H9 (cell line): ENCODE measurements at regions not wholly inside any gene's neighbourhood (a gene's known extent, or its start where the extent isn't known, plus 50 kb on each side); places are given as distances from the start of the nearest gene placed in this dataset.

Experiments
- DNase-seq: peaks from one replicate; pipeline ENCODE4 v3.0.0-alpha.2; 2017
- H2AFZ ChIP-seq: one replicate; pipeline ENCODE4 v1.6.1; 2013; ENCODE audit warnings: mild to moderate bottlenecking, low read length, control low read depth, moderate library complexity
- H2AK5ac ChIP-seq: 2 replicates; pipeline ENCODE4 v1.6.1; 2013; ENCODE audit warnings: low read length, control low read depth, mixed read lengths; ENCODE audit not compliant: insufficient read length
- H2BK120ac ChIP-seq: one replicate; pipeline ENCODE4 v1.6.1; 2013; ENCODE audit warnings: low read depth, mild to moderate bottlenecking, low read length, control low read depth, inconsistent platforms; ENCODE audit not compliant: poor library complexity, severe bottlenecking
- H2BK12ac ChIP-seq: 2 replicates; pipeline ENCODE4 v1.6.1; 2013; ENCODE audit warnings: low read length, control low read depth, mixed read lengths, low read depth; ENCODE audit not compliant: insufficient read length
- H2BK15ac ChIP-seq: 2 replicates; pipeline ENCODE4 v1.6.1; 2013; ENCODE audit warnings: low read depth, low read length, control low read depth
- H2BK20ac ChIP-seq: one replicate; pipeline ENCODE4 v1.6.1; 2013; ENCODE audit warnings: low read depth, mild to moderate bottlenecking, low read length, control low read depth, inconsistent platforms; ENCODE audit not compliant: poor library complexity, severe bottlenecking
- H2BK5ac ChIP-seq: 2 replicates; pipeline ENCODE4 v1.6.1; 2013; ENCODE audit warnings: low read length, control low read depth, mixed read lengths; ENCODE audit not compliant: insufficient read length
- H3K14ac ChIP-seq: 2 replicates; pipeline ENCODE4 v1.6.1; 2013; ENCODE audit warnings: low read length, control low read depth; ENCODE audit not compliant: insufficient read depth
- H3K18ac ChIP-seq: 2 replicates; pipeline ENCODE4 v1.6.1; 2013; ENCODE audit warnings: low read depth, mild to moderate bottlenecking, mixed read lengths, low read length, control low read depth; ENCODE audit not compliant: insufficient read length
- H3K23ac ChIP-seq: 2 replicates; pipeline ENCODE4 v1.6.1; 2013; ENCODE audit warnings: low read length, control low read depth, mixed read lengths, low read depth; ENCODE audit not compliant: insufficient read length
- H3K23me2 ChIP-seq: 2 replicates; pipeline ENCODE4 v1.6.1; 2013; ENCODE audit warnings: low read depth, mild to moderate bottlenecking, mixed read lengths, low read length, control low read depth; ENCODE audit not compliant: insufficient read length, poor library complexity, severe bottlenecking
- H3K27ac ChIP-seq: 2 replicates; pipeline ENCODE4 v1.5.1; 2013; ENCODE audit warnings: low read length, control low read depth, mixed read lengths, low read depth; ENCODE audit not compliant: insufficient read length
- H3K27me3 ChIP-seq: 2 replicates; pipeline ENCODE4 v1.6.1; 2013; ENCODE audit warnings: low read length, control low read depth, inconsistent platforms; ENCODE audit not compliant: insufficient read depth
- H3K4ac ChIP-seq: 2 replicates; pipeline ENCODE4 v1.6.1; 2013; ENCODE audit warnings: low read depth, mild to moderate bottlenecking, control low read depth, inconsistent platforms, low read length, moderate library complexity
- H3K4me1 ChIP-seq: 2 replicates; pipeline ENCODE4 v1.6.1; 2013; ENCODE audit warnings: low read length, control low read depth, inconsistent platforms; ENCODE audit not compliant: insufficient read depth
- H3K4me2 ChIP-seq: 2 replicates; pipeline ENCODE4 v1.6.1; 2013; ENCODE audit warnings: low read length, control low read depth, mixed read lengths; ENCODE audit not compliant: insufficient read length, insufficient read depth
- H3K56ac ChIP-seq: 2 replicates; pipeline ENCODE4 v1.6.1; 2013; ENCODE audit warnings: low read depth, mild to moderate bottlenecking, mixed read lengths, low read length, control low read depth; ENCODE audit not compliant: insufficient read length
- H3K79me1 ChIP-seq: 2 replicates; pipeline ENCODE4 v1.6.1; 2013; ENCODE audit warnings: low read depth, mild to moderate bottlenecking, moderate library complexity, low read length, control low read depth, inconsistent platforms; ENCODE audit not compliant: insufficient read depth, poor library complexity, severe bottlenecking
- H3K79me2 ChIP-seq: 2 replicates; pipeline ENCODE4 v1.6.1; 2013; ENCODE audit warnings: low read length, control low read depth, inconsistent platforms; ENCODE audit not compliant: insufficient read depth
- H3K9ac ChIP-seq: 2 replicates; pipeline ENCODE4 v1.6.1; 2013; ENCODE audit warnings: low read length, control low read depth, mixed read lengths; ENCODE audit not compliant: insufficient read length; ENCODE audit errors: extremely low read depth
- H3K9me3 ChIP-seq: one replicate; pipeline ENCODE4 v1.6.1; 2013; ENCODE audit warnings: low read depth, low read length, inconsistent platforms; ENCODE audit not compliant: control insufficient read depth
- H3T11ph ChIP-seq: one replicate; pipeline ENCODE4 v1.6.1; 2013; ENCODE audit warnings: mild to moderate bottlenecking, low read length, control low read depth, inconsistent platforms
- H4K20me1 ChIP-seq: one replicate; pipeline ENCODE4 v1.6.1; 2013; ENCODE audit not compliant: control insufficient read depth, insufficient read length, insufficient read depth
- H4K5ac ChIP-seq: 2 replicates; pipeline ENCODE4 v1.6.1; 2013; ENCODE audit warnings: low read depth, mild to moderate bottlenecking, mixed read lengths, low read length, control low read depth; ENCODE audit not compliant: insufficient read length
- H4K8ac ChIP-seq: replicated peaks from 2 replicates; pipeline ENCODE4 v1.6.1; 2013; ENCODE audit warnings: low read length, control low read depth, mixed read lengths, low read depth; ENCODE audit not compliant: insufficient read length
- H4K91ac ChIP-seq: 2 replicates; pipeline ENCODE4 v1.6.1; 2013; ENCODE audit warnings: low read depth, mild to moderate bottlenecking, moderate library complexity, mixed read lengths, low read length, control low read depth; ENCODE audit not compliant: insufficient read length
- H3K27ac Mint-ChIP-seq, 3 experiments: 2 replicates in 2 of 3; 3 replicates in 1 of 3; pipeline ENCODE4 v1.8.0; 2020 to 2021; ENCODE audit warnings: mixed read lengths in 3 of 3, mild to moderate bottlenecking in 1 of 3, moderate library complexity in 1 of 3
- H3K27me3 Mint-ChIP-seq: 2 replicates; pipeline ENCODE4 v1.8.0; 2021; ENCODE audit warnings: low read depth, mild to moderate bottlenecking, moderate library complexity, mixed read lengths
- H3K36me3 Mint-ChIP-seq, 3 experiments: 2 replicates in 2 of 3; 3 replicates in 1 of 3; pipeline ENCODE4 v1.8.0; 2020 to 2021; ENCODE audit warnings: low read depth in 3 of 3, mixed read lengths in 3 of 3; ENCODE audit not compliant: insufficient read depth in 1 of 3
- H3K4me1 Mint-ChIP-seq, 2 experiments: 2 replicates each; pipeline ENCODE4 v1.8.0; 2020; ENCODE audit warnings: mixed read lengths in 2 of 2
- H3K4me3 Mint-ChIP-seq, 2 experiments: 2 replicates in 1 of 2; 3 replicates in 1 of 2; pipeline ENCODE4 v1.8.0; 2020 to 2021; ENCODE audit warnings: mild to moderate bottlenecking in 2 of 2, mixed read lengths in 2 of 2, moderate library complexity in 1 of 2
- H3K9me3 Mint-ChIP-seq, 2 experiments: 2 replicates in 1 of 2; 3 replicates in 1 of 2; pipeline ENCODE4 v1.8.0; 2020; ENCODE audit warnings: mild to moderate bottlenecking in 2 of 2, mixed read lengths in 2 of 2, moderate library complexity in 1 of 2
- WGBS: extraction: QIAGEN DNeasy Blood & Tissue Kit; methylation state at CpG from one replicate; pipeline ENCODE4 v1.1.7; 2013; ENCODE audit warnings: missing lambda C conversion rate, low lambda C conversion rate, mixed read lengths; ENCODE audit not compliant: insufficient read length; ENCODE audit errors: extremely low coverage; 5-methylcytosine and 5-hydroxymethylcytosine counted together
- TF ChIP-seq, protein P1 (sequence below): fragments of 200-600 bp; sonication (generic); conservative IDR thresholded peaks from 3 replicates; pipeline ENCODE4 v1.8.0; 2021; ENCODE audit warnings: antibody characterized with exemption, mild to moderate bottlenecking

DNA sequence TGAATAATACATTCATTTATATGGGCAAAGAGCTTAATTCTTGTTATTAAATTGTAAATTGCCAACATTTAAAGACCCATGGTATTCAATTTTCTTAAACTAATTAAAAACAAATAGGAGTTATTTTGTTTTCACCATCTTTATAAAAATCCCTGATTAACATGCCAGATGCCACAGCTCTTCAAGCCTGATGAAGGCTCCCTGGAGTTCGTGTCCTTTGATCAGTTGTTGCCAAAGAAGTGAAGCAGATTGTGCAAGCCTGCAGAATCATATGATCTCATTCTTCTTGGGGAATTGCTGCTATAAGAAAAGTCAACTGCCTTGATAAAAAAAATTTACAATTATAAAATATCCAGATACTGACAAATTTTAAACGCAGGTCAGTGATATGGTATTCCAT lies 288.3 kb upstream of the PPFIA2 start:
- Histone ChIP-seq H2AK5ac (no peak overlapping the region), H3K23me2 (no peaks in the 10 kb centered on the region), H3K23ac (no peak overlapping the region), H3K18ac (no peak overlapping the region), H2BK12ac (no peak overlapping the region), H2BK5ac (no peak overlapping the region), H4K20me1 (no peaks in the 10 kb centered on the region), H3K27me3 (no peaks in the 10 kb centered on the region), H4K8ac (no peak overlapping the region), H3K56ac (no peak overlapping the region), H2BK15ac (no peak overlapping the region), H3K79me1 (no peaks in the 10 kb centered on the region), H3K4me2 (no peak overlapping the region), H4K5ac (no peak overlapping the region), H3K4me1 (no peaks in the 10 kb centered on the region), H3K4ac (no peak overlapping the region), H4K91ac (no peak overlapping the region), H3K9ac (no peak overlapping the region), H3T11ph (no peak overlapping the region), H2BK120ac (no peak overlapping the region), H3K14ac (no peak overlapping the region), H2BK20ac (no peak overlapping the region), H3K79me2 (no peaks in the 10 kb centered on the region), H2AFZ (no peak overlapping the region), H3K27ac (no peak overlapping the region), H3K9me3 (no peaks in the 10 kb centered on the region)
- Mint-ChIP-seq H3K4me3 (no peak overlapping the region), H3K9me3 (peaks cover 0 to 3% of the 10 kb centered on the region in 2 experiments; a peak in 2 of 5 replicates), H3K27ac (no peak overlapping the region), H3K36me3 (no peaks in the 10 kb centered on the region), H3K27me3 (no peaks in the 10 kb centered on the region), H3K4me1 (no peaks in the 10 kb centered on the region)
- TF ChIP-seq, protein P1, sequence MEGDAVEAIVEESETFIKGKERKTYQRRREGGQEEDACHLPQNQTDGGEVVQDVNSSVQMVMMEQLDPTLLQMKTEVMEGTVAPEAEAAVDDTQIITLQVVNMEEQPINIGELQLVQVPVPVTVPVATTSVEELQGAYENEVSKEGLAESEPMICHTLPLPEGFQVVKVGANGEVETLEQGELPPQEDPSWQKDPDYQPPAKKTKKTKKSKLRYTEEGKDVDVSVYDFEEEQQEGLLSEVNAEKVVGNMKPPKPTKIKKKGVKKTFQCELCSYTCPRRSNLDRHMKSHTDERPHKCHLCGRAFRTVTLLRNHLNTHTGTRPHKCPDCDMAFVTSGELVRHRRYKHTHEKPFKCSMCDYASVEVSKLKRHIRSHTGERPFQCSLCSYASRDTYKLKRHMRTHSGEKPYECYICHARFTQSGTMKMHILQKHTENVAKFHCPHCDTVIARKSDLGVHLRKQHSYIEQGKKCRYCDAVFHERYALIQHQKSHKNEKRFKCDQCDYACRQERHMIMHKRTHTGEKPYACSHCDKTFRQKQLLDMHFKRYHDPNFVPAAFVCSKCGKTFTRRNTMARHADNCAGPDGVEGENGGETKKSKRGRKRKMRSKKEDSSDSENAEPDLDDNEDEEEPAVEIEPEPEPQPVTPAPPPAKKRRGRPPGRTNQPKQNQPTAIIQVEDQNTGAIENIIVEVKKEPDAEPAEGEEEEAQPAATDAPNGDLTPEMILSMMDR = no peak
- DNase-seq = no peak
- no CpG with 5 or more reads among the region's 2 CpGs for WGBS
